K562 (cell line): ENCODE measurements at regions not wholly inside any gene's neighbourhood (a gene's known extent, or its start where the extent isn't known, plus 50 kb on each side); places are given as distances from the start of the nearest gene placed in this dataset.

Experiments used
- ATAC-seq: fragments of 200-7000 bp; cut with Tn5 transposase; 3 replicates; pipeline ENCODE4 v1.9.1; 2020; ENCODE audit warnings: moderate library complexity
- BruUV-seq: library from RNA; stranded (reverse); fragments of 400-500 nt; replicated peaks from 2 replicates; lab custom pipeline; 2021; lab: Mats Ljungman, UMichigan
- CTCF ChIA-PET: fragments of 300-600 bp; formaldehyde crosslinking; extraction: SDS; loops from one replicate; lab custom pipeline; 2021; ENCODE audit warnings: low intra/inter-chr PET ratio; lab: Yijun Ruan, JAX
- POLR2A ChIA-PET: fragments of 300-600, 350-650 bp; sonication (Branson Sonifier 250); formaldehyde crosslinking; extraction: SDS; loops from one replicate; lab custom pipeline; 2021; ENCODE audit warnings: antibody characterized with exemption, inconsistent platforms; lab: Yijun Ruan, JAX
- DNase-seq, 4 experiments: peaks; one replicate each; pipeline versions ENCODE4 v3.0.0 to v3.0.0-alpha.2; 2011 to 2018; ENCODE audit warnings: low spot score in 3 of 4, mixed read lengths in 3 of 4; ENCODE audit errors: extremely low read depth in 1 of 4
- FAIRE-seq: peaks from 2 replicates; lab custom pipeline; 2011; peaks lifted over from hg19 to GRCh38; lab: Jason Lieb, UNC
- H2AFZ ChIP-seq: 2 replicates; pipeline ENCODE4 v1.6.0; 2011; ENCODE audit warnings: low read depth, low read length, control low read depth, inconsistent platforms
- H3K27ac ChIP-seq: fragments of 200-600 bp; 3 replicates; pipeline ENCODE4 v1.8.0; 2011; ENCODE audit warnings: low read depth, mild to moderate bottlenecking, control low read depth, inconsistent platforms, low read length, moderate library complexity, mixed read lengths; ENCODE audit errors: extremely low read depth
- H3K27me3 ChIP-seq, 2 experiments: fragments of 300-600 bp in 1 of 2; 2 replicates in 1 of 2; 3 replicates in 1 of 2; pipeline versions ENCODE4 v1.6.0 to v1.8.0; 2011; ENCODE audit warnings: inconsistent platforms in 2 of 2, low read length in 2 of 2, mild to moderate bottlenecking in 1 of 2, mixed read lengths in 1 of 2, moderate library complexity in 1 of 2; ENCODE audit not compliant: control insufficient read depth in 2 of 2, insufficient read depth in 2 of 2
- H3K36me3 ChIP-seq: fragments of 300-600 bp; 3 replicates; pipeline ENCODE4 v1.8.0; 2011; ENCODE audit warnings: mild to moderate bottlenecking, low read length, inconsistent platforms; ENCODE audit not compliant: control insufficient read depth, insufficient read depth
- H3K4me1 ChIP-seq, 2 experiments: fragments of 200-600 bp in 1 of 2; replicated peaks in 1 of 2; 2 replicates in 1 of 2; 3 replicates in 1 of 2; pipeline versions ENCODE4 v1.5.1 to v1.8.0; 2011; ENCODE audit warnings: inconsistent platforms in 2 of 2, low read length in 2 of 2, mild to moderate bottlenecking in 1 of 2, mixed read lengths in 1 of 2, moderate library complexity in 1 of 2; ENCODE audit not compliant: control insufficient read depth in 2 of 2, insufficient read depth in 2 of 2
- H3K4me2 ChIP-seq: 2 replicates; pipeline ENCODE4 v1.6.1; 2011; ENCODE audit warnings: low read length, control low read depth, inconsistent platforms, mixed read lengths; ENCODE audit not compliant: insufficient read depth
- H3K4me3 ChIP-seq: fragments of 200-600 bp; sonication (generic), shearing (Covaris generic); 2 replicates; pipeline ENCODE4 v1.5.1; 2016; ENCODE audit warnings: control low read depth, inconsistent platforms
- H3K79me2 ChIP-seq: fragments of 200-600 bp; 3 replicates; pipeline ENCODE4 v1.8.0; 2011; ENCODE audit warnings: low read length, inconsistent platforms; ENCODE audit not compliant: control insufficient read depth, insufficient read depth
- H3K9ac ChIP-seq, 2 experiments: 2 replicates each; pipeline versions ENCODE4 v1.6.0 to v1.6.1; 2011; ENCODE audit warnings: low read depth in 2 of 2, low read length in 2 of 2, control low read depth in 1 of 2, inconsistent platforms in 1 of 2, mild to moderate bottlenecking in 1 of 2, mixed read lengths in 1 of 2; ENCODE audit not compliant: insufficient read depth in 1 of 2
- H3K9me1 ChIP-seq: one replicate; pipeline ENCODE4 v1.6.0; 2011; ENCODE audit warnings: inconsistent platforms, mild to moderate bottlenecking, low read length, moderate library complexity; ENCODE audit not compliant: control insufficient read depth, insufficient read depth
- H3K9me3 ChIP-seq: replicated peaks from 2 replicates; pipeline ENCODE4 v1.5.1; 2011; ENCODE audit warnings: low read depth, low read length, inconsistent platforms; ENCODE audit not compliant: control insufficient read depth, insufficient read depth
- H4K20me1 ChIP-seq: replicated peaks from 2 replicates; pipeline ENCODE4 v1.6.1; 2011; ENCODE audit warnings: low read length, inconsistent platforms, mixed read lengths; ENCODE audit not compliant: control insufficient read depth, insufficient read depth
- CC2D1A ChIP-seq: fragments of 450-650 bp; IDR thresholded peaks from 2 replicates; pipeline ENCODE4 v1.6.1; 2017; ENCODE audit warnings: mild to moderate bottlenecking
- CHD4 ChIP-seq: fragments of 200-600 bp; sonication (generic); IDR thresholded peaks from 3 replicates; pipeline ENCODE4 v1.6.1; 2012; ENCODE audit warnings: low read depth, mild to moderate bottlenecking, mixed read lengths, low read length, inconsistent platforms; ENCODE audit not compliant: insufficient read depth, insufficient replicate concordance, poor library complexity, severe bottlenecking
- KLF13 ChIP-seq: fragments of 450-650 bp; IDR thresholded peaks from 2 replicates; pipeline ENCODE4 v1.6.1; 2016; ENCODE audit warnings: missing genetic modification characterization, low read depth, mild to moderate bottlenecking, missing compliant biosample characterization, moderate library complexity, borderline replicate concordance
- MED1 ChIP-seq: sonication (generic); formaldehyde crosslinking; IDR thresholded peaks from 2 replicates; pipeline ENCODE4 v1.8.1; 2023; ENCODE audit warnings: missing genetic modification reagents, borderline replicate concordance
- NELFE ChIP-seq: IDR thresholded peaks from 2 replicates; pipeline ENCODE4 v1.6.1; 2011; ENCODE audit warnings: mild to moderate bottlenecking; ENCODE audit not compliant: insufficient read depth, insufficient read length
- NR3C1 ChIP-seq: sonication (generic); formaldehyde crosslinking; IDR thresholded peaks from 2 replicates; pipeline ENCODE4 v1.8.1; 2022; ENCODE audit warnings: missing genetic modification reagents
- NR4A1 ChIP-seq, 2 experiments: fragments of 250-450 bp in 1 of 2; fragments of 450-650 bp in 1 of 2; sonication (Bioruptor Pico) in 1 of 2; IDR thresholded peaks; 2 replicates each; pipeline versions ENCODE4 v1.4.0 to v1.6.1; 2016 to 2020; ENCODE audit warnings: mild to moderate bottlenecking in 2 of 2, missing compliant biosample characterization in 1 of 2, missing genetic modification characterization in 1 of 2, moderate library complexity in 1 of 2
- ZNF224 ChIP-seq: sonication (generic); formaldehyde crosslinking; IDR thresholded peaks from 2 replicates; pipeline ENCODE4 v1.8.0; 2022; ENCODE audit warnings: mild to moderate bottlenecking, missing genetic modification reagents
- ZNF263 ChIP-seq: sonication (generic); formaldehyde crosslinking; IDR thresholded peaks from 2 replicates; pipeline ENCODE4 v1.8.0; 2022; ENCODE audit warnings: mild to moderate bottlenecking, missing genetic modification reagents, borderline replicate concordance
- WGBS: fragments of 100-300 bp; shearing (Covaris generic); methylation state at CpG from one replicate; pipeline ENCODE4 v1.1.6; 2016; ENCODE audit warnings: low coverage, mixed read lengths; ENCODE audit not compliant: insufficient coverage; ENCODE audit errors: missing lambda C conversion rate; 5-methylcytosine and 5-hydroxymethylcytosine counted together
- in situ Hi-C: fragments of 300-500 bp; cut with MboI; formaldehyde crosslinking; loops from 4 replicates; pipeline ENCODE4 v1.15.0; 2018; ENCODE audit warnings: inconsistent platforms, mixed read lengths
- intact Hi-C: fragments of 100-400 bp; cut with micrococcal nuclease; formaldehyde crosslinking; loops from 2 replicates; pipeline ENCODE4 v1.14.2; 2022
- TF ChIP-seq, protein P1 (sequence below): fragments of 450-650 bp; IDR thresholded peaks from 2 replicates; pipeline ENCODE4 v1.6.1; 2016
- TF ChIP-seq, protein P2 (sequence below): fragments of 250-450 bp; sonication (Bioruptor Pico); IDR thresholded peaks from 2 replicates; pipeline ENCODE4 v1.8.0; 2022; ENCODE audit warnings: inconsistent platforms, mild to moderate bottlenecking, moderate library complexity, borderline replicate concordance
- TF ChIP-seq, protein P3 (sequence below): fragments of 450-650 bp; IDR thresholded peaks from 2 replicates; pipeline ENCODE4 v1.6.1; 2016; ENCODE audit warnings: mild to moderate bottlenecking

DNA sequence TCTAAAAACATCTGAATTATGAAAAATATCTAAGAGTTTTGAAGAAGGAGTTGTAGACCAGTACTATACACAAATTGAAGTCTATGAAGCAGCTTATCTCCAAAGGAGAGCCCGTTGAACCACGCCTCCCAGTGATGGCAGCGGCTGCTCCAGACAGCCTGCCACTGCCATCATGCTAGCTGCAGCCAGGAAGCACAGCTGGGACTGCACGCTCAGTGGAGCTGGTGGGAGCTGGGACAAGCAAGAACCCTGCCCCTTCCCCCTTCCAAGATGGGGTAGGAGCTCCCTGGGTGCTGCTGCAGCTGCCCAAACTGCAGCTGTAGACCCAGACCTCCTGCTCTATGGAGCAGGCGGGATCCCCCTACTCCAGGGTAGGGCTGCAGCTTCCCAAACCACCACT lies 124.7 kb upstream of the SPATS2L start:
- Histone ChIP-seq H2AFZ (no peak overlapping the region), H3K79me2 (no peaks in the 10 kb centered on the region), H3K27ac (no peak overlapping the region), H3K27me3 (peaks cover 0 to 8% of the 10 kb centered on the region in 2 experiments; a peak in 2 of 5 replicates), H3K9me3 (no peaks in the 10 kb centered on the region), H3K9ac (no peak overlapping the region), H3K4me2 (no peak overlapping the region), H3K36me3 (no peaks in the 10 kb centered on the region), H3K4me1 (peaks cover 0 to 3% of the 10 kb centered on the region in 2 experiments; a peak in 1 of 5 replicates), H3K4me3 (no peak overlapping the region), H4K20me1 (no peaks in the 10 kb centered on the region), H3K9me1 (no peaks in the 10 kb centered on the region)
- CTCF ChIA-PET, result no interaction called here
- no peak for ATAC-seq
- no peak for DNase-seq
- no peak for FAIRE-seq
- no TSS peak for BruUV-seq
- intact Hi-C loops, result no loop called here
- 9% methylated on average over 3 of the region's 5 CpGs for WGBS
- in situ Hi-C loops, result no loop called here
- POLR2A ChIA-PET, result interaction anchor here (0.7 to 1.3 kb wide), 2 partner anchors 33 to 120 kb away, joined by 3 read pairs; no protein-coding TSS in a partner anchor
- no peak for TF ChIP-seq CHD4
- TF ChIP-seq ZNF263 (CRISPR knock-in tag), result no peak
- no peak for TF ChIP-seq NELFE
- TF ChIP-seq NR4A1 (CRISPR knock-in tag; IDR thresholded peaks at IDR 0.05), result no peak
- TF ChIP-seq NR4A1 (tag; IDR thresholded peaks at IDR 0.05), result no peak
- TF ChIP-seq MED1 (CRISPR knock-in tag), result no peak
- TF ChIP-seq, protein P1, sequence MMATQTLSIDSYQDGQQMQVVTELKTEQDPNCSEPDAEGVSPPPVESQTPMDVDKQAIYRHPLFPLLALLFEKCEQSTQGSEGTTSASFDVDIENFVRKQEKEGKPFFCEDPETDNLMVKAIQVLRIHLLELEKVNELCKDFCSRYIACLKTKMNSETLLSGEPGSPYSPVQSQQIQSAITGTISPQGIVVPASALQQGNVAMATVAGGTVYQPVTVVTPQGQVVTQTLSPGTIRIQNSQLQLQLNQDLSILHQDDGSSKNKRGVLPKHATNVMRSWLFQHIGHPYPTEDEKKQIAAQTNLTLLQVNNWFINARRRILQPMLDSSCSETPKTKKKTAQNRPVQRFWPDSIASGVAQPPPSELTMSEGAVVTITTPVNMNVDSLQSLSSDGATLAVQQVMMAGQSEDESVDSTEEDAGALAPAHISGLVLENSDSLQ, result no peak
- TF ChIP-seq, protein P2, sequence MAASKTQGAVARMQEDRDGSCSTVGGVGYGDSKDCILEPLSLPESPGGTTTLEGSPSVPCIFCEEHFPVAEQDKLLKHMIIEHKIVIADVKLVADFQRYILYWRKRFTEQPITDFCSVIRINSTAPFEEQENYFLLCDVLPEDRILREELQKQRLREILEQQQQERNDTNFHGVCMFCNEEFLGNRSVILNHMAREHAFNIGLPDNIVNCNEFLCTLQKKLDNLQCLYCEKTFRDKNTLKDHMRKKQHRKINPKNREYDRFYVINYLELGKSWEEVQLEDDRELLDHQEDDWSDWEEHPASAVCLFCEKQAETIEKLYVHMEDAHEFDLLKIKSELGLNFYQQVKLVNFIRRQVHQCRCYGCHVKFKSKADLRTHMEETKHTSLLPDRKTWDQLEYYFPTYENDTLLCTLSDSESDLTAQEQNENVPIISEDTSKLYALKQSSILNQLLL (CRISPR knock-in tag), result no peak
- TF ChIP-seq, protein P3, sequence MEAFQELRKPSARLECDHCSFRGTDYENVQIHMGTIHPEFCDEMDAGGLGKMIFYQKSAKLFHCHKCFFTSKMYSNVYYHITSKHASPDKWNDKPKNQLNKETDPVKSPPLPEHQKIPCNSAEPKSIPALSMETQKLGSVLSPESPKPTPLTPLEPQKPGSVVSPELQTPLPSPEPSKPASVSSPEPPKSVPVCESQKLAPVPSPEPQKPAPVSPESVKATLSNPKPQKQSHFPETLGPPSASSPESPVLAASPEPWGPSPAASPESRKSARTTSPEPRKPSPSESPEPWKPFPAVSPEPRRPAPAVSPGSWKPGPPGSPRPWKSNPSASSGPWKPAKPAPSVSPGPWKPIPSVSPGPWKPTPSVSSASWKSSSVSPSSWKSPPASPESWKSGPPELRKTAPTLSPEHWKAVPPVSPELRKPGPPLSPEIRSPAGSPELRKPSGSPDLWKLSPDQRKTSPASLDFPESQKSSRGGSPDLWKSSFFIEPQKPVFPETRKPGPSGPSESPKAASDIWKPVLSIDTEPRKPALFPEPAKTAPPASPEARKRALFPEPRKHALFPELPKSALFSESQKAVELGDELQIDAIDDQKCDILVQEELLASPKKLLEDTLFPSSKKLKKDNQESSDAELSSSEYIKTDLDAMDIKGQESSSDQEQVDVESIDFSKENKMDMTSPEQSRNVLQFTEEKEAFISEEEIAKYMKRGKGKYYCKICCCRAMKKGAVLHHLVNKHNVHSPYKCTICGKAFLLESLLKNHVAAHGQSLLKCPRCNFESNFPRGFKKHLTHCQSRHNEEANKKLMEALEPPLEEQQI, result no peak
- TF ChIP-seq NR3C1 (CRISPR knock-in tag), result no peak
- TF ChIP-seq KLF13 (tag), result no peak
- no peak for TF ChIP-seq CC2D1A
- no peak for TF ChIP-seq ZNF224 (CRISPR knock-in tag)
